GM18505 (cell line): ENCODE measurements at regions not wholly inside any gene's neighbourhood (a gene's known extent, or its start where the extent isn't known, plus 50 kb on each side); places are given as distances from the start of the nearest gene placed in this dataset.

Source experiments
- ATAC-seq: cut with Tn5 transposase; IDR thresholded peaks from one replicate; pipeline ENCODE4 v1.9.1; 2021; ENCODE audit not compliant: unreplicated experiment
- POLR2A ChIP-seq: IDR thresholded peaks from 4 replicates; pipeline ENCODE4 v1.6.1; 2011; ENCODE audit warnings: borderline replicate concordance; ENCODE audit not compliant: insufficient read depth, insufficient read length; ENCODE audit errors: extremely low read depth

- TF ChIP-seq POLR2A: no peak
- ATAC-seq: no peak
Observed at GRCh38 chr2:144886862-144887261, 366.9 kb upstream of the ZEB2 start.

GRCh38 chr2:144877893-144878292 is 358.0 kb upstream of the ZEB2 start:
- ATAC-seq: no peak
- no peak for TF ChIP-seq POLR2A

GRCh38 chr2:144876013-144876412 is 356.1 kb upstream of the ZEB2 start:
- TF ChIP-seq POLR2A: no peak

DNA sequence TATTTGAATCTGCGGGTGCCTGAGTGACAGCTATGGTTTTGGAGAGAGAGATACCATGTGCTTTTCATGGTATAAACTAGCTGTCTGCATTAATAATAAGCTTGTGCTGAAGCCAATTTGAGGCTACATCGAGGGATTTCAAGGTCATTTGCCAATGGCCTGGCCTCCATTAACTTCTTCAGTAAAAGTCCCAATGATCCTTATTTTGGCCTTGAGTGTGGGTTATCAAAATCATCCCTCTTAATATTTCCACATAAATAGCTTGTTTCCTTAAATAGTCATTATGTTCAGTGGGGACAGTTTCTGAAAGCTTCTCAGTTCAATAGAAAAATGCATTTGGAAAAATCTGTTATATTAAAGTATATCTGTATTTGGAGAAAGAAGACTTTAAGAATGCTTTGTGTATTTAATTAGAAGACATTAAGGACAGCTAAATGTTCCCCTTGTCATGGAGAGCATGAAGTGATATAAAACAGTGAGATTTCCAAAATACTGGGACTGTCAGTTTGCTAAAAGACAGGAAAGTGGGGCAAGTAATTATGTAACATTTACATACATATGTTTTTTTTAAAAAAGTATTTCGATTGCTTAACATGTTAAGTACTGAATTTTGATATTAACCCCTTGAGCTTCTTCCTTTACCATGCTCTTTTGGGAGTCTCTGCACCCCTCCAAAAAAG is 355.5 kb upstream of the ZEB2 start:
- TF ChIP-seq POLR2A: no peak
- no peak for ATAC-seq

More at GRCh38 chr2:144876013-144876412, 356.1 kb upstream of the ZEB2 start:
- ATAC-seq: no peak

DNA sequence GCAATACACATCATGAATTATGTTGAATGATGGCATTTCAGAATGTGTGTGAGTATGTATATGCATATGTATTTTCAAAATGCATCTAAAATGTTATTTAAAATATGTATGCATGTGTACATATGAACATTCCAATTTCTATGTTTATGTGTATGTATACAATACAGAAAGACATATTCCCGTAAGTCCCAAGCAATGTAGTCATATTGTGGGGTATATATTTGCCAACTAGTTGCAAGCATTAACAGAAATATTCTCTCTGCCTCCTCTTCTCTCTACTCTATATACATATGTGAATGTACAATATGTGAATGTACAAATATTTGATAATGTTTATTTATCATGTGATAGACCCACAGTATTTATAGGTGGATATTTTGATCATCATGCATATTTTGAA is 345.8 kb upstream of the ZEB2 start:
- no peak for ATAC-seq
- no peak for TF ChIP-seq POLR2A

DNA sequence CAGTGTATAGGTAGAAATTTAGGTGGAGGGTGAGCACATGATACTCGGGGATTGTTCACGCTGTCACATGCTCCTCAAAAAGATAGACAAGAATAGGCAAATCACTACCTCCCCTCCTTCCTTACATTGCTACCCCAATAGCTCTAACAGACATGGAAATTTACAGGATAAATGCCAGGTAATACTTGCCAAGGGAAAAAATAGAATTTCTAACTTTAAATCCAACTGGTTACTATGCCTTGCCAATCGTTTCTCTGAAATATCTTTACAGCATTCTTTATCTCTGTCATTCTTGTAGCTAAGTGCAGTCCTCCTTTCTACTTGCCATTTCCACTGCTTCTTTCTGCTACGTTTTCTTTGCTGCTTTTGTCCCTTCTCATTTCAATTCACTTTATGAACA is 339.8 kb upstream of the ZEB2 start:
- no peak for TF ChIP-seq POLR2A
- ATAC-seq: no peak

- TF ChIP-seq POLR2A: no peak
- no peak for ATAC-seq
Observed at GRCh38 chr2:144858211-144858610, 338.3 kb upstream of the ZEB2 start.

DNA sequence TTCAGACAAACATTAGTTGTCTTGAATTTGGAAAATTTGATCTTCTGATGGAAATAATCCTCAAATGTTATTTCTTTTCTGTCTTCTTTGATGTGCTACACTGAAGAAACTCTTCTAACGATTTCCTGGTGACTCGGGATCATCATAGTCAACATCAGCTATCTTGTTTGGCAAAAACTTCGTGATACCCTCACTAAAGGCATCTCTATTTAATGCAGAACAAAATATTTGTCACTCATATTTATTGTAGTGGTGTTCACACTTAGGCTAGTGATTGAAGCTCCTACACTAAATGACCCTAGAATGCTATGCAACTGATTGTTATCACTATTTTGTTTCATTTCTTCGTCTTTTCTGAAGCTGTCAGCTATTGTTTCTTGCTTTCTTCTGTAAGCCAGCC is 334.7 kb upstream of the ZEB2 start:
- no peak for ATAC-seq
- no peak for TF ChIP-seq POLR2A

GRCh38 chr2:144849612-144850011 is 329.7 kb upstream of the ZEB2 start:
- no peak for ATAC-seq
- TF ChIP-seq POLR2A: no peak

DNA sequence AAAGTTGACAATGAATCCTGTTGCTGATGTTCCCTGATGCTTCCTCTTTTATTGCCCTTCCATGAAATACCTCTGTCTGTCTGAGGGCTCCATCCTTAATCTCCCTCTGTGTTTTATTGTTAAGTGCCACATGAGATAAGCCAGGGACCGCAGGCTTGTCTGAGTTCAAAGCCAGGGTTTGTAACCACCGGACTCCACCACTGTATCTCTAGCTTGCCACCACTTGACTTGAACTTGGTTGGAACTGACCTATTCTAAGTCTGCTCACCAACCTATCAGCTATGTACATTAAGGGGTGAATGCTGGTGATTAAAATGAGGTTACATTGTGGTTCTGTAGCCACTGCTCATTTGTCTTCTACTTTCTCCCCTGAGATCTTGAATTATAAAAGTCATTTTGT is 328.5 kb upstream of the ZEB2 start:
- ATAC-seq: no peak
- TF ChIP-seq POLR2A: no peak

DNA sequence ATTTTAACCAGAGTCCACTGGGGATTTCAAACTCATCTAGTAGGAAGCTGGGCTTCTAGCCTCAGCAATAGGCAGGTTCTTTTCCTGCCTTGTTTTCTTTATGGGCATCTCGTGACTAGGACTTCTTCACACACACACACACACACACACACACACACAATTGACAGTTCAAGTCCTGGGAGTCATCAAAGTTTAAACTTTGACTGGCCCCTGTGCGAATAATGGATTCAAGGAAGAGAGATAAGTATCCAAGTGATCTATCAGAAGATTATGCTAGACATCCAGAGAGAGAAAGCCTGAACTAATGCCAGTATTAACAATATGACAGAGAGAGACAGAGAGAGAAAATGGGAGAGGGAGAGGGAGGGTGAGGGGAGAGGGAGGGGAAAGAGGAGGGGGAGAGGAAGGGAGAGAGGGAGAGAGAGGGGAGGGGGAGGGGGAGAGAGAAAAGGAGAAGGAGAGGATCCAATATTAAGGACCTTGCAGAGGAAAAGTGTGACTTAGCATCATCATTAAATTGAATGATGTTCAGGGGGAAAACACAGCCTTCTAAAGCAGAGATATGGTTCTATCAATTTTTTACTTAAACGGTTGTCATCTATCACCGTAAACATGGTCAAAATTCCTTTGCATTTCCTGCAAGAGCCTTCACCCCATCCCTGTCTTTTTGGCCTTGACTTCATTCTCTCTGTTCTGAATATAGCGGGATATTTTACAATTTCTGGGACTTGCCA is 327.6 kb upstream of the ZEB2 start:
- no peak for TF ChIP-seq POLR2A
- no peak for ATAC-seq

- no peak for ATAC-seq
- no peak for TF ChIP-seq POLR2A
Observed at GRCh38 chr2:144836635-144837350, 316.9 kb upstream of the ZEB2 start.

DNA sequence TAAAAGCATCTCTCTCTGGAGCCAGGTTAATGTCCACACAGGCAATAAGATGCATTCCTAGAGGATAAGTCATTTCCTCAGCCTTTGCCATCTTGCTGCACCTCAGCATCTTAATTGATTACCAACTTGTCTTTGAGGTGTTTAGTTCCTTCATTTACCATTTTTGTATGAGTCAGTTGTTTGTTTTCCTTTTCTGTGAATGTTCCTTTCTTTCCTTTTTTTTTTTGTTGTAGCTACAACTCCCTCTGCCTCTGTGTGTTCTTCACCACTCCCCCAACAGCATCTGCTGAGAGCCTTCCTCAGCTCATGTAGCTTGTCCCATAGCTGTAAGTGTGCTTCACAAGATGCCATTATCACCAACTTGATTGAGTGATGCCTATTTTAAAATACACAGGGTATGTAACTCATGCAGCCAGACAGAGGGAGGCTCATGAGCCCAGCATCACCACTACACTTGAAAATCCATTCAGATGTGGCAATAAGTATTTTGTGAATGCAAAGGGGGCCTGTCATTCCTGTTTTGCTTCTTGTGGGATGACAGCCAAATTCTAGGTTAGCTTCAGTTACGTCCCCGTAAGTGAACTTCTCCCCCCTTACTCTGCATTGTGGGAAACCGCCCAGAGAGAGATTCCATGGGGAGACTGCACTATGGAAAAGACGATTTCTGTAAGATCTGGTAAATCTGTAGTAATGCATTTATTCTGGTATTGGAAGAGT is 315.9 kb upstream of the ZEB2 start:
- ATAC-seq: no peak
- TF ChIP-seq POLR2A: no peak
